WTC11 (cell line): ENCODE measurements at regions not wholly inside any gene's neighbourhood (a gene's known extent, or its start where the extent isn't known, plus 50 kb on each side); places are given as distances from the start of the nearest gene placed in this dataset.

ENCODE experiments used
- TEAD4 ChIP-seq: sonication (generic); formaldehyde crosslinking; IDR thresholded peaks from 2 replicates; pipeline ENCODE4 v1.8.0; 2022; ENCODE audit warnings: mild to moderate bottlenecking, missing genetic modification reagents
- ZNF138 ChIP-seq: sonication (generic); formaldehyde crosslinking; conservative IDR thresholded peaks from 2 replicates; pipeline ENCODE4 v1.8.1; 2022; ENCODE audit warnings: mild to moderate bottlenecking, moderate library complexity, missing genetic modification reagents
- TF ChIP-seq, protein P1 (sequence below): sonication (generic); formaldehyde crosslinking; IDR thresholded peaks from 2 replicates; pipeline ENCODE4 v1.8.1; 2022; ENCODE audit warnings: mild to moderate bottlenecking, missing genetic modification reagents, moderate library complexity, borderline replicate concordance
- TF ChIP-seq, protein P2 (sequence below): fragments of 200-600 bp; IDR thresholded peaks from 2 replicates; pipeline ENCODE4 v1.8.0; 2022; ENCODE audit warnings: antibody characterized with exemption
- TF ChIP-seq, protein P3 (sequence below): sonication (generic); formaldehyde crosslinking; IDR thresholded peaks from 2 replicates; pipeline ENCODE4 v1.8.0; 2023; ENCODE audit warnings: mild to moderate bottlenecking, missing genetic modification reagents
- TF ChIP-seq, protein P4 (sequence below): sonication (generic); formaldehyde crosslinking; IDR thresholded peaks from 2 replicates; pipeline ENCODE4 v1.8.0; 2022; ENCODE audit warnings: mild to moderate bottlenecking, missing genetic modification reagents
- TF ChIP-seq, protein P5 (sequence below): sonication (generic); formaldehyde crosslinking; IDR thresholded peaks from 2 replicates; pipeline ENCODE4 v1.8.1; 2022; ENCODE audit warnings: missing genetic modification reagents, borderline replicate concordance
- TF ChIP-seq, protein P6 (sequence below): sonication (generic); formaldehyde crosslinking; conservative IDR thresholded peaks from 2 replicates; pipeline ENCODE4 v1.8.1; 2022; ENCODE audit warnings: mild to moderate bottlenecking, missing genetic modification reagents

DNA sequence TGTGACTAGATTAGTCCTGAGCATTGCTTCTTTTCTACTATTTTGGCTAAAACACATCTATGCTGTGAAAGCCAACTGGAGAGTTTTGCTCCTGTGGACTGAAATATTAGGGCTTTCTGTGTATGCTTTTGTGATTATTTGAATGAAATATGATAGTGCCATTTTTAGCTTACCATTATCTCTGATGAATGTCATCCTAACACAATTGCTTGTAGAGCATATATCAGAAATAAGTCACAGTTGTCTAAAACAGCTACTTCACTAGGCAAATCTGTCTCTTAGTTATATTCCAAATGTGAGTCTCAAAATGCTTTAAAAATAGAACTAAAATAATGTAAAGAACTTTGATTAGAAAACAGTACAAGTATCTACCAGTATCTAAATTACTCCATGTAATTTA lies 401.4 kb upstream of the PTCHD4 start:
- TF ChIP-seq, protein P1, sequence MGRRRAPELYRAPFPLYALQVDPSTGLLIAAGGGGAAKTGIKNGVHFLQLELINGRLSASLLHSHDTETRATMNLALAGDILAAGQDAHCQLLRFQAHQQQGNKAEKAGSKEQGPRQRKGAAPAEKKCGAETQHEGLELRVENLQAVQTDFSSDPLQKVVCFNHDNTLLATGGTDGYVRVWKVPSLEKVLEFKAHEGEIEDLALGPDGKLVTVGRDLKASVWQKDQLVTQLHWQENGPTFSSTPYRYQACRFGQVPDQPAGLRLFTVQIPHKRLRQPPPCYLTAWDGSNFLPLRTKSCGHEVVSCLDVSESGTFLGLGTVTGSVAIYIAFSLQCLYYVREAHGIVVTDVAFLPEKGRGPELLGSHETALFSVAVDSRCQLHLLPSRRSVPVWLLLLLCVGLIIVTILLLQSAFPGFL (CRISPR knock-in tag) = no peak
- TF ChIP-seq, protein P2, sequence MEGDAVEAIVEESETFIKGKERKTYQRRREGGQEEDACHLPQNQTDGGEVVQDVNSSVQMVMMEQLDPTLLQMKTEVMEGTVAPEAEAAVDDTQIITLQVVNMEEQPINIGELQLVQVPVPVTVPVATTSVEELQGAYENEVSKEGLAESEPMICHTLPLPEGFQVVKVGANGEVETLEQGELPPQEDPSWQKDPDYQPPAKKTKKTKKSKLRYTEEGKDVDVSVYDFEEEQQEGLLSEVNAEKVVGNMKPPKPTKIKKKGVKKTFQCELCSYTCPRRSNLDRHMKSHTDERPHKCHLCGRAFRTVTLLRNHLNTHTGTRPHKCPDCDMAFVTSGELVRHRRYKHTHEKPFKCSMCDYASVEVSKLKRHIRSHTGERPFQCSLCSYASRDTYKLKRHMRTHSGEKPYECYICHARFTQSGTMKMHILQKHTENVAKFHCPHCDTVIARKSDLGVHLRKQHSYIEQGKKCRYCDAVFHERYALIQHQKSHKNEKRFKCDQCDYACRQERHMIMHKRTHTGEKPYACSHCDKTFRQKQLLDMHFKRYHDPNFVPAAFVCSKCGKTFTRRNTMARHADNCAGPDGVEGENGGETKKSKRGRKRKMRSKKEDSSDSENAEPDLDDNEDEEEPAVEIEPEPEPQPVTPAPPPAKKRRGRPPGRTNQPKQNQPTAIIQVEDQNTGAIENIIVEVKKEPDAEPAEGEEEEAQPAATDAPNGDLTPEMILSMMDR = no peak
- TF ChIP-seq TEAD4 (no peak), ZNF138 (CRISPR knock-in tag) (no peak)
- TF ChIP-seq, protein P3, sequence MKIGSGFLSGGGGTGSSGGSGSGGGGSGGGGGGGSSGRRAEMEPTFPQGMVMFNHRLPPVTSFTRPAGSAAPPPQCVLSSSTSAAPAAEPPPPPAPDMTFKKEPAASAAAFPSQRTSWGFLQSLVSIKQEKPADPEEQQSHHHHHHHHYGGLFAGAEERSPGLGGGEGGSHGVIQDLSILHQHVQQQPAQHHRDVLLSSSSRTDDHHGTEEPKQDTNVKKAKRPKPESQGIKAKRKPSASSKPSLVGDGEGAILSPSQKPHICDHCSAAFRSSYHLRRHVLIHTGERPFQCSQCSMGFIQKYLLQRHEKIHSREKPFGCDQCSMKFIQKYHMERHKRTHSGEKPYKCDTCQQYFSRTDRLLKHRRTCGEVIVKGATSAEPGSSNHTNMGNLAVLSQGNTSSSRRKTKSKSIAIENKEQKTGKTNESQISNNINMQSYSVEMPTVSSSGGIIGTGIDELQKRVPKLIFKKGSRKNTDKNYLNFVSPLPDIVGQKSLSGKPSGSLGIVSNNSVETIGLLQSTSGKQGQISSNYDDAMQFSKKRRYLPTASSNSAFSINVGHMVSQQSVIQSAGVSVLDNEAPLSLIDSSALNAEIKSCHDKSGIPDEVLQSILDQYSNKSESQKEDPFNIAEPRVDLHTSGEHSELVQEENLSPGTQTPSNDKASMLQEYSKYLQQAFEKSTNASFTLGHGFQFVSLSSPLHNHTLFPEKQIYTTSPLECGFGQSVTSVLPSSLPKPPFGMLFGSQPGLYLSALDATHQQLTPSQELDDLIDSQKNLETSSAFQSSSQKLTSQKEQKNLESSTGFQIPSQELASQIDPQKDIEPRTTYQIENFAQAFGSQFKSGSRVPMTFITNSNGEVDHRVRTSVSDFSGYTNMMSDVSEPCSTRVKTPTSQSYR = no peak
- TF ChIP-seq, protein P4, sequence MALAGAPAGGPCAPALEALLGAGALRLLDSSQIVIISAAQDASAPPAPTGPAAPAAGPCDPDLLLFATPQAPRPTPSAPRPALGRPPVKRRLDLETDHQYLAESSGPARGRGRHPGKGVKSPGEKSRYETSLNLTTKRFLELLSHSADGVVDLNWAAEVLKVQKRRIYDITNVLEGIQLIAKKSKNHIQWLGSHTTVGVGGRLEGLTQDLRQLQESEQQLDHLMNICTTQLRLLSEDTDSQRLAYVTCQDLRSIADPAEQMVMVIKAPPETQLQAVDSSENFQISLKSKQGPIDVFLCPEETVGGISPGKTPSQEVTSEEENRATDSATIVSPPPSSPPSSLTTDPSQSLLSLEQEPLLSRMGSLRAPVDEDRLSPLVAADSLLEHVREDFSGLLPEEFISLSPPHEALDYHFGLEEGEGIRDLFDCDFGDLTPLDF = no peak
- TF ChIP-seq, protein P5, sequence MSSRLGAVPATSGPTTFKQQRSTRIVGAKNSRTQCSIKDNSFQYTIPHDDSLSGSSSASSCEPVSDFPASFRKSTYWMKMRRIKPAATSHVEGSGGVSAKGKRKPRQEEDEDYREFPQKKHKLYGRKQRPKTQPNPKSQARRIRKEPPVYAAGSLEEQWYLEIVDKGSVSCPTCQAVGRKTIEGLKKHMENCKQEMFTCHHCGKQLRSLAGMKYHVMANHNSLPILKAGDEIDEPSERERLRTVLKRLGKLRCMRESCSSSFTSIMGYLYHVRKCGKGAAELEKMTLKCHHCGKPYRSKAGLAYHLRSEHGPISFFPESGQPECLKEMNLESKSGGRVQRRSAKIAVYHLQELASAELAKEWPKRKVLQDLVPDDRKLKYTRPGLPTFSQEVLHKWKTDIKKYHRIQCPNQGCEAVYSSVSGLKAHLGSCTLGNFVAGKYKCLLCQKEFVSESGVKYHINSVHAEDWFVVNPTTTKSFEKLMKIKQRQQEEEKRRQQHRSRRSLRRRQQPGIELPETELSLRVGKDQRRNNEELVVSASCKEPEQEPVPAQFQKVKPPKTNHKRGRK (CRISPR knock-in tag) = no peak
- TF ChIP-seq, protein P6, sequence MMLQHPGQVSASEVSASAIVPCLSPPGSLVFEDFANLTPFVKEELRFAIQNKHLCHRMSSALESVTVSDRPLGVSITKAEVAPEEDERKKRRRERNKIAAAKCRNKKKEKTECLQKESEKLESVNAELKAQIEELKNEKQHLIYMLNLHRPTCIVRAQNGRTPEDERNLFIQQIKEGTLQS = no peak
